ENCODE measurements at regions not wholly inside any gene's neighbourhood (a gene's known extent, or its start where the extent isn't known, plus 50 kb on each side); places are given as distances from the start of the nearest gene placed in this dataset.

DNA sequence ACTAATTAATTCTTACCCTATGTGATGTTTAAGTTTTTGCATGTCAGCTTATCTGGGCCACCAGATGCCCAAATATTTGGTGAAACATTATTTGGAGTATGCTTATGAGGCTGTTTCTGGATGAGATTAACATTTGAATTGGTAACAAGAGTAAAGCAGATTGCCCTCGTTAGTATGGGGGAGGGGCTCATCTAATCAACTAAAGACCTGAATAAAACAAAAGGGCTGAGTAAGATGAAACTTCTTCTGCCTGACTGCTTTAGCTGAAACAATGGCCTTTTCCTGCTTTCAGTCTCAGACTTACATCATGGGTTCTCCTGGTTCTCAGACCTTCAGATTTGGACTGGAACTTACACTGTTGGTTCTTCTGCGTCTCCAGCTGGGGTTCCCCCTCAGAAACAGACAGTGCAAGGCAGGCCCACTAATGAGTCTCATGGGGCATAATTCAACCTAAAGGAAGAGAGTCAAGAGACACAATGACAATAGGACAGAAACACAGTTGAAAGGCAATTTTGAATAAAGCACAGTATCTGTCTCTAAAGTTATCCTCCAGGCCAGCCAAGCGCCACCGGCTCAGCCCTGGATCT, 288.4 kb downstream of the CAAP1 start:
- TF ChIP-seq, protein P1, sequence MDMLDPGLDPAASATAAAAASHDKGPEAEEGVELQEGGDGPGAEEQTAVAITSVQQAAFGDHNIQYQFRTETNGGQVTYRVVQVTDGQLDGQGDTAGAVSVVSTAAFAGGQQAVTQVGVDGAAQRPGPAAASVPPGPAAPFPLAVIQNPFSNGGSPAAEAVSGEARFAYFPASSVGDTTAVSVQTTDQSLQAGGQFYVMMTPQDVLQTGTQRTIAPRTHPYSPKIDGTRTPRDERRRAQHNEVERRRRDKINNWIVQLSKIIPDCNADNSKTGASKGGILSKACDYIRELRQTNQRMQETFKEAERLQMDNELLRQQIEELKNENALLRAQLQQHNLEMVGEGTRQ (IDR thresholded peaks at IDR 0.05; ENCODE audit: borderline replicate concordance, low read depth, low read length), result no peak
- no peak for TF ChIP-seq POLR2AphosphoS5 (IDR thresholded peaks at IDR 0.05; ENCODE audit: low read depth, low read length)
- TF ChIP-seq REST (IDR thresholded peaks at IDR 0.05; ENCODE audit: low read depth, low read length), result no peak
- TF ChIP-seq FOXJ3 (CRISPR knock-in tag; IDR thresholded peaks at IDR 0.05), result no peak
- no peak for TF ChIP-seq SIN3A (IDR thresholded peaks at IDR 0.05; ENCODE audit: borderline replicate concordance, low read depth, low read length)
- TF ChIP-seq, protein P2, sequence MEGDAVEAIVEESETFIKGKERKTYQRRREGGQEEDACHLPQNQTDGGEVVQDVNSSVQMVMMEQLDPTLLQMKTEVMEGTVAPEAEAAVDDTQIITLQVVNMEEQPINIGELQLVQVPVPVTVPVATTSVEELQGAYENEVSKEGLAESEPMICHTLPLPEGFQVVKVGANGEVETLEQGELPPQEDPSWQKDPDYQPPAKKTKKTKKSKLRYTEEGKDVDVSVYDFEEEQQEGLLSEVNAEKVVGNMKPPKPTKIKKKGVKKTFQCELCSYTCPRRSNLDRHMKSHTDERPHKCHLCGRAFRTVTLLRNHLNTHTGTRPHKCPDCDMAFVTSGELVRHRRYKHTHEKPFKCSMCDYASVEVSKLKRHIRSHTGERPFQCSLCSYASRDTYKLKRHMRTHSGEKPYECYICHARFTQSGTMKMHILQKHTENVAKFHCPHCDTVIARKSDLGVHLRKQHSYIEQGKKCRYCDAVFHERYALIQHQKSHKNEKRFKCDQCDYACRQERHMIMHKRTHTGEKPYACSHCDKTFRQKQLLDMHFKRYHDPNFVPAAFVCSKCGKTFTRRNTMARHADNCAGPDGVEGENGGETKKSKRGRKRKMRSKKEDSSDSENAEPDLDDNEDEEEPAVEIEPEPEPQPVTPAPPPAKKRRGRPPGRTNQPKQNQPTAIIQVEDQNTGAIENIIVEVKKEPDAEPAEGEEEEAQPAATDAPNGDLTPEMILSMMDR (IDR thresholded peaks at IDR 0.05), result no peak
- no peak for TF ChIP-seq GABPA (IDR thresholded peaks at IDR 0.05; ENCODE audit: low read depth)
- no peak for TF ChIP-seq CHD2 (IDR thresholded peaks at IDR 0.05; ENCODE audit: low read length, partially characterized antibody)

Measured in SK-N-SH (cell line).